ENCODE measurements at regions not wholly inside any gene's neighbourhood (a gene's known extent, or its start where the extent isn't known, plus 50 kb on each side); places are given as distances from the start of the nearest gene placed in this dataset.

DNA sequence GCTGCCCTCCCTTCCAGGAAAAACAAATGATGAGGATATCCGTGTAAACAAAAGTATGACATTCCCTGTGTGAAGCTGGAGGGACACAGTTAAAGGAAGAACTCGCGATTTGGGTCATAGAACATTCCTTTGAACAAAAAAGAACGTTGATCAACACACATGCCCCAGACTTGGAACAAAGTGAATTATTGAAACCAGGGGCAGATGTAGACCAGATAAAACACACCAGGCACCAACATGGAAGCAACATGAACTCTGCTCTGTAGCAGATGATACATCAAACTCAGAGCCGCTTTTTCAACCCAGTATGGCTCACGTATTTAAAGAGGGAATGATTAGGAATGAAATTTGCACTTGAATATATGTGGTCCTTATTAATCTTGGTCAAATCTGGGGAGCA, 206.5 kb downstream of the TMEM182 start:
- no peak for DNase-seq

GRCh38 chr2:102971701-102972100, 209.9 kb downstream of the TMEM182 start:
- DNase-seq = no peak

- peak; percentile 71 for DNase-seq
Measured at GRCh38 chr2:102975996-102976975, 214.5 kb downstream of the TMEM182 start.

- DNase-seq = no peak
Measured at GRCh38 chr2:102977426-102978090, 215.7 kb downstream of the TMEM182 start.

DNA sequence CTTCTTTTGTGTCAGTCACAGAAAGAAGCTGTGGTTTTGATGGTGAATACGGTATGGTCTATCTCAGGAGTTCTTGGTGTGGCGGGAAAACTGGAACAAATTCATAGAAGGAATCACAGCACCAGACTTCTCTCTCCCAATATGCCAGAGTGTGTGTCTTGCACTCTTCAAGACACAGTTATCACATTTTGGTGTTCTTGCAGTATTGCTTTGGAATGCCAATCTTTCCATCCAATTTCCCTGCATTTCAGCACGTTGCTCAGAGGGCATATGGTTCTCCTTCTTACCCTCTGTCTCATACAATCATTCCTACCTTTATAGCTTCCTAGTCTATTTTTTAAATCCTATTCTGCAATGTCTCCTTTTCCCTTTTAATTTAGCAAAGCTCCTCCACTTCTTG, 216.3 kb downstream of the TMEM182 start:
- no peak for DNase-seq

DNA sequence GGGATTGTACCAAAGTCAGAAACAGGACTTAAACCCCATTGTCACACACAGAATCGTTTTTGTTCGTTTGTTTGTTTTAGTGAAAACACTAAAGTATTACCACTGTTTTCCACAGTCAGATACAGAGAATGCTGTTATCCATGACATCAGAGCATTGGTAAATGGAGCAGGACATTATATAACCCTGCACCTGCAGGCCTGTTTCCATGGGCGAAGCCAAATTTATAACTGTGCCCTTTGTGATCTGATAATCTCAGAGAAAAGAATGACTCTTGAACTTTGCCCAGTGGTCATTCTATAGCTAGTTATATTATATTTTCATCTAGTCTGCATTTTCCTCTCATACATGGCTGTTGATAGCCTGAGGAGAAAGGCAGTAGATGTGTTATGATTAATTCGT, 217.6 kb downstream of the TMEM182 start:
- no peak for DNase-seq

DNA sequence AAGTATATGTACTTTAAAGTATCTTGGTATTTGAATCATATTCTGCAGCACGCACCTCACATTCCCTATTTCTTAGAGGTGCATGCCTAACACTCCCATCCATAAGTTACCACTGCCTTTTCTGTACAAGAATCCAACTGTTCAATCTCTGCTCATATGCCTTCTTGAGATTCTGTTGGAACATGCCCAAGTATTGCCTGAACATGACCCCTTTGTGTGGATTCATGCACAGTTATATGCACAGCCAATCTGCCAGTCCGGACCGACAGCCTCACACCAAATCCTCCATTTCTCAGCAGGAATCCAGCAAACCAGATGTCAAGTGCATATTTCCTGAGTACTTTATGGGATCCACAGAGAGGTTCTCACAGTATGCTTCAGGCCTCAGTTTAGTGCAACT, 222.0 kb downstream of the TMEM182 start:
- no peak for DNase-seq

GRCh38 chr2:102986826-102987490, 225.1 kb downstream of the TMEM182 start:
- DNase-seq = no peak

- DNase-seq = no peak
Measured at GRCh38 chr2:102992607-102993006, 230.8 kb downstream of the TMEM182 start.

DNA sequence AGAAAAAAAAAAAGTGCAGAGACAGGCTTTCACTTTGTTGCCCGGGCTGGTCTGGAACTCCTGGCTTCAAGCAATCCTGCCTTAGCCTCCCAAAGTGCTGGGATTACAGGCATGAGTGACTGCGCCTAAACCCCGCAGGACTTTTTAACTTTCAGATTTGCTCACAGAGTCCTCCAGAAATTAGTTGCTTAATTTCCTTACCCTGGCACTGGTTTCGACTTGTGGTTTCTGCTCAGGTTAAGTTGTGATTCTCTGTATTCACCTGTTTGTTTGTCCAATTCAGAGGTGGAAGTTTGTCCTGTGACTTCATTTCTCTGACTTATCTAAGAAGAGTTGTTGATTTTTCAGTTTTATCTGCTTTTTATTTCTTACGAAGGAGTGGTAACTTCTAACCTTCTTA, 238.1 kb downstream of the TMEM182 start:
- no peak for DNase-seq

- no peak for DNase-seq
Measured at GRCh38 chr2:103002954-103003353, 241.1 kb downstream of the TMEM182 start.

DNA sequence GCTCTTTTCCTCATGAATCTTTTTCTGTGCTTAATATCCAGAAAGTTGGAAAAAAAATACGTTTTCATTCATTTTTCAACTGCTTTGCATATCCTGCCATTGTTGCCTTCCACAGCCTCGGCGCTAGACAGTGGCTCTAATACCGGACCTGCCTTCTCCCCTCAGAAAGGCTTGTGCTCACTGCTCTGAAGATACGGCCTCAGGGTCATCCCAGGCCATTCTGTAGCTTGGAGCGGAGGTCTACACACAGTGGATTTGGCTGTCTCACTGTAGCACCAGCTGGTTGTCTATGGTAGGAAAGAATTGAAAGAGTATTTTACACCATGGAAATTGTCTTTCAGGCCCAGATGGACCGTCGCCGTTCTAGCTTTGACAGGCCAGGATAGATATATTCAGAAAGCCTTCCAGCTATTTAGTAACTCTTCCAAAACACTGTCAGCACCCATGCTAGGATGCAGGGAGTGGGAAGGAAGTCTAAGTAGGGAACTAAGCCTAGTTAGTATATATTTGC, 242.0 kb downstream of the TMEM182 start:
- DNase-seq = no peak

GRCh38 chr2:103004426-103004942, 242.7 kb downstream of the TMEM182 start:
- no peak for DNase-seq

DNA sequence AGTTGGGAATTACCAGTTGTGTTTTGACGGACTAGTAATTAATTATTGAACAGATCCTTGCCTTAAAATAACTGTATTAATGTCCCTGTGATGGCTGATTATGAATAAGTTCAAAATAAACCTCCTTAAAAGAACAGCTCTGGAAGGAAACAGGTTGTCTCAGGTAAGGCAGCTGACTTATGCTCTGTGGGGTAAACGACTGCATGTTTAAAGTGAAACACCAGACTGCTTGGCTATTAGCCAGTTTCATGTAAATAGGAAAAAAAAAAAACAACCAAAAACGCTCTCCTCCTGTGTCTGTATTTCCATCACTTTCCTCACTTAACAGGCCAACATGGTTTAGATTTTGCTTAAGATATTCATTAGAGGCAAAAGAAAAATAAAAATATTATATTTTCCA, 243.6 kb downstream of the TMEM182 start:
- no peak for DNase-seq

GRCh38 chr2:103007086-103007485, 245.3 kb downstream of the TMEM182 start:
- no peak for DNase-seq

- peak; percentile 61 for DNase-seq
Measured at GRCh38 chr2:103008586-103008985, 246.8 kb downstream of the TMEM182 start.

DNA sequence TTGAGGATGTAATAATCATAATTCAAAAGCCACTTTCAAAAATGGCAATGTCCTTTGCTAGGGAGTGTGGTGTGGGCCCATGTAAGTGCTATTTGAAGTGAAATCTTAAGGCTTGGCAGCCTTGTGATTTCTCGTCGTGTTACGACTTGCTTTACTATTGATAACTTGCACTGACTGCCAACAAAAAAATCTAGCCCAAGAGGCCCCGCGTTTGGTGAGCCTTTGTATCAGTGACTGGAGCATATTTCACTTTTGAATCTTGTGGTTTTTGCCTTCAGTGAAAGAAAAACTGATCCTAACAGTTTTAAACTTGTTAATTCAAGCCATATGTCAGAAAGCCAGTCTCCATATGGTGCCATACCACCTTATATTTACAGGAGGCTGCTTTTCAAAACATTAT, 248.0 kb downstream of the TMEM182 start:
- DNase-seq = peak; percentile 21

- DNase-seq = no peak
Measured at GRCh38 chr2:103010306-103010705, 248.5 kb downstream of the TMEM182 start.

DNA sequence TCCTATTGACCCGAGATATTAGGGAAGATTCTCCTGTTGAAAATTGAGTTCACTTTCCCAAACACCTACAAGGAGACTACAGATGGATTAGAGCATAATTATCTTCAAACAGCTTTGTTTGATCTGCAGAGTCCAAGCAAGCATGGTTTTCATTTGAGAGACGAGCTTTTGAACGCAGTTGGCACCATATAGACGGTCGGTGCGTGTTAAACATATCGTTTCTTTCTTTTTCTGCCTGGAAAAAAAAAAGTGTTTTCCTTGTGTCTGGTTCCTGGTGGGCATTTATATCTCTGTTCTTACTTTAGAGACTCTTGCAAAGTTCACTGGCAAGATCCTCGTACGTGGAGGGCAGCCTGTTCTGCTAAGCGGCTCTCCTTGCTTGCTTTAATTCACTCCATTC, 248.9 kb downstream of the TMEM182 start:
- peak; percentile 34 for DNase-seq

- DNase-seq = no peak
Measured at GRCh38 chr2:103012590-103012989, 250.8 kb downstream of the TMEM182 start.

DNA sequence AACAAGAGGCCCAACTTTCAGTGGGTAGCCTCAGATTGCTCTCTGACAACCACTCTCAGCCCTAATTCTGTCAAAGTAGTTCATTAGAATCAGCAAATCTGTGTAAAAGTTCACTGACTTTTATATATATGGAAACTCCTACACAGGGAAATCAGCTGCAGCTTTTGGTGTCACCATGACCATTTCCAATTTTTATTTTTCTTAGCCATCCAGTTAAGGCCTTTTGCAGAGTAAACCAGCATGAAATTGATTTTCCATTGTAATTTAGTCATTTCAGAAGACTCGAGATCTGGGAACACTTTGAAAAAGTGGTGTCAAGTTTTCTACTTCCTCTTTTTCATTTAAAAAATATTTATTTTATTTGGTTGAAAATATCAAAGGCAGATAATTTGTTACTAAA, 263.2 kb downstream of the TMEM182 start:
- no peak for DNase-seq

GRCh38 chr2:103028181-103028580, 266.4 kb downstream of the TMEM182 start:
- no peak for DNase-seq
